SK-N-SH treated with all-trans-retinoic acid at 6 μM for 48 hours (cell line): ENCODE measurements at regions not wholly inside any gene's neighbourhood (a gene's known extent, or its start where the extent isn't known, plus 50 kb on each side); places are given as distances from the start of the nearest gene placed in this dataset.

ENCODE experiments used
- ATAC-seq: fragments of 200-7000 bp; cut with Tn5 transposase; 3 replicates; pipeline ENCODE4 v1.9.1; 2020; ENCODE audit warnings: mild to moderate bottlenecking, moderate library complexity
- ARNTL ChIP-seq: fragments of 450-650 bp; formaldehyde crosslinking; IDR thresholded peaks from 2 replicates; pipeline ENCODE4 v1.5.0; 2020; ENCODE audit warnings: low read depth, mild to moderate bottlenecking, moderate library complexity, borderline replicate concordance
- BACH2 ChIP-seq: fragments of 250-450 bp; sonication (Bioruptor Pico); IDR thresholded peaks from 2 replicates; pipeline ENCODE4 v1.9.0; 2021; ENCODE audit warnings: mild to moderate bottlenecking, borderline replicate concordance
- CSDC2 ChIP-seq: fragments of 250-450 bp; sonication (Bioruptor Pico); IDR thresholded peaks from 2 replicates; pipeline ENCODE4 v1.5.0; 2020; ENCODE audit warnings: mild to moderate bottlenecking, moderate library complexity
- ESRRG ChIP-seq: fragments of 250-450 bp; sonication (Bioruptor Pico); IDR thresholded peaks from 2 replicates; pipeline ENCODE4 v1.6.1; 2021; ENCODE audit warnings: mild to moderate bottlenecking
- GLIS3 ChIP-seq: fragments of 250-450 bp; sonication (Bioruptor Pico); IDR thresholded peaks from 2 replicates; pipeline ENCODE4 v1.5.0; 2020; ENCODE audit warnings: mild to moderate bottlenecking, moderate library complexity
- OSR1 ChIP-seq: fragments of 250-450 bp; sonication (Bioruptor Pico); IDR thresholded peaks from 2 replicates; pipeline ENCODE4 v1.8.0; 2022; ENCODE audit warnings: moderate library complexity, mild to moderate bottlenecking, inconsistent platforms
- PPARA ChIP-seq: fragments of 250-450 bp; sonication (Bioruptor Pico); IDR thresholded peaks from 2 replicates; pipeline ENCODE4 v1.5.0; 2020; ENCODE audit warnings: mild to moderate bottlenecking, borderline replicate concordance
- RARB ChIP-seq: fragments of 250-450 bp; sonication (Bioruptor Pico); IDR thresholded peaks from 2 replicates; pipeline ENCODE4 v1.8.0; 2021; ENCODE audit warnings: mild to moderate bottlenecking, moderate library complexity
- SNAI2 ChIP-seq: fragments of 250-450 bp; sonication (Bioruptor Pico); IDR thresholded peaks from 2 replicates; pipeline ENCODE4 v1.5.0; 2020; ENCODE audit warnings: mild to moderate bottlenecking, moderate library complexity
- TCF4 ChIP-seq: fragments of 250-450 bp; sonication (Bioruptor Pico); IDR thresholded peaks from 2 replicates; pipeline ENCODE4 v1.8.0; 2021; ENCODE audit warnings: mild to moderate bottlenecking, moderate library complexity, borderline replicate concordance
- TOX ChIP-seq: fragments of 250-450 bp; sonication (Bioruptor Pico); IDR thresholded peaks from 2 replicates; pipeline ENCODE4 v1.8.0; 2021; ENCODE audit warnings: mild to moderate bottlenecking, moderate library complexity, borderline replicate concordance
- ZC3H10 ChIP-seq: fragments of 250-450 bp; sonication (Bioruptor Pico); IDR thresholded peaks from 2 replicates; pipeline ENCODE4 v1.5.1; 2021; ENCODE audit warnings: mild to moderate bottlenecking, moderate library complexity
- ZFP30 ChIP-seq: fragments of 450-650 bp; formaldehyde crosslinking; IDR thresholded peaks from 2 replicates; pipeline ENCODE4 v1.5.0; 2022; ENCODE audit warnings: mild to moderate bottlenecking, moderate library complexity
- ZNF565 ChIP-seq: fragments of 450-650 bp; formaldehyde crosslinking; conservative IDR thresholded peaks from 2 replicates; pipeline ENCODE4 v1.5.0; 2020; ENCODE audit warnings: low read depth, mild to moderate bottlenecking, moderate library complexity
- ZNF70 ChIP-seq: fragments of 450-650 bp; formaldehyde crosslinking; IDR thresholded peaks from 2 replicates; pipeline ENCODE4 v1.5.0; 2020; ENCODE audit warnings: mild to moderate bottlenecking, moderate library complexity
- ZNF8 ChIP-seq: fragments of 450-650 bp; formaldehyde crosslinking; IDR thresholded peaks from 2 replicates; pipeline ENCODE4 v1.5.0; 2020; ENCODE audit warnings: mild to moderate bottlenecking, moderate library complexity
- TF ChIP-seq, protein P1 (sequence below): fragments of 250-450 bp; sonication (Bioruptor Pico); IDR thresholded peaks from 2 replicates; pipeline ENCODE4 v1.8.0; 2021; ENCODE audit warnings: low read depth, mild to moderate bottlenecking, moderate library complexity, borderline replicate concordance
- TF ChIP-seq, protein P2 (sequence below): fragments of 250-450 bp; sonication (Bioruptor Pico); IDR thresholded peaks from 2 replicates; pipeline ENCODE4 v1.5.0; 2020; ENCODE audit warnings: mild to moderate bottlenecking, moderate library complexity
- TF ChIP-seq, protein P3 (sequence below): fragments of 250-450 bp; sonication (Bioruptor Pico); IDR thresholded peaks from 2 replicates; pipeline ENCODE4 v1.5.1; 2021; ENCODE audit warnings: mild to moderate bottlenecking, moderate library complexity
- TF ChIP-seq, protein P4 (sequence below): fragments of 250-450 bp; sonication (Bioruptor Pico); IDR thresholded peaks from 2 replicates; pipeline ENCODE4 v1.8.0; 2020; ENCODE audit warnings: mild to moderate bottlenecking, moderate library complexity, borderline replicate concordance
- TF ChIP-seq, protein P5 (sequence below): fragments of 250-450 bp; sonication (Bioruptor Pico); IDR thresholded peaks from 2 replicates; pipeline ENCODE4 v1.5.1; 2020; ENCODE audit warnings: low read depth, mild to moderate bottlenecking, moderate library complexity

DNA sequence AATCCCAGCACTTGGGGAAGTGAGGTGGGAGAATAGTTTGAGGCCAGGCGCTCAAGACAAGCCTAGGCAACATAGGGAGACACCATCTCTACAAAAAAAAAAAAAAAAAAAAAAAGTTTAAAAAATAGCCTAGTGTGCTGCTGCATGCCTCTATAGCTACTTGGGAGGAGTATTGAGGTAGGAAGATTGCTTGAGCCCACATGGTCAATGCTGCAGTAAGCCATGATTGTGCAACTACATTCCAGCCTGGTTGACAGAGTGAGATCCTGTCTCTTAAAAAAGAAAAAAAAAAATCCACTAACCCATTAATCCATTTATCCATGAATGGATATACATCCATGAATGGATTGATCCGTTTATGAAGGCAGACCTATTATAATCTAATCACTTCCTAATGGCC is 1064.6 kb upstream of the EYS start:
- TF ChIP-seq OSR1 (no peak), SNAI2 (no peak), BACH2 (no peak), ZC3H10 (CRISPR knock-in tag) (no peak)
- TF ChIP-seq, protein P1, sequence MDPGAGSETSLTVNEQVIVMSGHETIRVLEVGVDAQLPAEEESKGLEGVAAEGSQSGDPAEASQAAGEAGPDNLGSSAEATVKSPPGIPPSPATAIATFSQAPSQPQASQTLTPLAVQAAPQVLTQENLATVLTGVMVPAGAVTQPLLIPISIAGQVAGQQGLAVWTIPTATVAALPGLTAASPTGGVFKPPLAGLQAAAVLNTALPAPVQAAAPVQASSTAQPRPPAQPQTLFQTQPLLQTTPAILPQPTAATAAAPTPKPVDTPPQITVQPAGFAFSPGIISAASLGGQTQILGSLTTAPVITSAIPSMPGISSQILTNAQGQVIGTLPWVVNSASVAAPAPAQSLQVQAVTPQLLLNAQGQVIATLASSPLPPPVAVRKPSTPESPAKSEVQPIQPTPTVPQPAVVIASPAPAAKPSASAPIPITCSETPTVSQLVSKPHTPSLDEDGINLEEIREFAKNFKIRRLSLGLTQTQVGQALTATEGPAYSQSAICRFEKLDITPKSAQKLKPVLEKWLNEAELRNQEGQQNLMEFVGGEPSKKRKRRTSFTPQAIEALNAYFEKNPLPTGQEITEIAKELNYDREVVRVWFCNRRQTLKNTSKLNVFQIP (CRISPR knock-in tag), result no peak
- no peak for ATAC-seq

DNA sequence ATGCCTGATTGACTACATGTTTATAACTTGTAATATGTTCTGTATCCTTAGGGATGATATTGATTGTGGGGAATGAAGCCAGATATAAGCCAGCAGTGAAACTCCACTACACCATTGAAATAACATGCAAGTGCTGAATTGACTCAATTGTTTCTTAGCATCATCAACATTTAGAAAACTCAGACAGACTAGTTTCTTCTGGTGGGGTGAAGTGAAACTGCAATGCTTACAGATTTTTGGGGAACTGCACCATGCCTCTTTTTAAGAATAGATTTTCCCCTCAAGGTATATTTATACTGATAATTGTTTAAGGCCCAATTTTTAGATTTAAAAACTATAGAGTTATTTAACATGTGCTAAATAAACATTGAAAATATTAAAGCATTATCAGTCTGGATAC is 1044.6 kb upstream of the EYS start:
- TF ChIP-seq ZNF8 (CRISPR knock-in tag) (no peak), SNAI2 (no peak), BACH2 (no peak), CSDC2 (CRISPR knock-in tag) (no peak), TOX (CRISPR knock-in tag) (no peak), ZNF565 (CRISPR knock-in tag) (no peak), ZFP30 (CRISPR knock-in tag) (no peak), TCF4 (CRISPR knock-in tag) (no peak), GLIS3 (CRISPR knock-in tag) (no peak), ESRRG (CRISPR knock-in tag) (no peak), ZC3H10 (CRISPR knock-in tag) (no peak), ZNF70 (CRISPR knock-in tag) (no peak), PPARA (CRISPR knock-in tag) (no peak)
- TF ChIP-seq, protein P2, sequence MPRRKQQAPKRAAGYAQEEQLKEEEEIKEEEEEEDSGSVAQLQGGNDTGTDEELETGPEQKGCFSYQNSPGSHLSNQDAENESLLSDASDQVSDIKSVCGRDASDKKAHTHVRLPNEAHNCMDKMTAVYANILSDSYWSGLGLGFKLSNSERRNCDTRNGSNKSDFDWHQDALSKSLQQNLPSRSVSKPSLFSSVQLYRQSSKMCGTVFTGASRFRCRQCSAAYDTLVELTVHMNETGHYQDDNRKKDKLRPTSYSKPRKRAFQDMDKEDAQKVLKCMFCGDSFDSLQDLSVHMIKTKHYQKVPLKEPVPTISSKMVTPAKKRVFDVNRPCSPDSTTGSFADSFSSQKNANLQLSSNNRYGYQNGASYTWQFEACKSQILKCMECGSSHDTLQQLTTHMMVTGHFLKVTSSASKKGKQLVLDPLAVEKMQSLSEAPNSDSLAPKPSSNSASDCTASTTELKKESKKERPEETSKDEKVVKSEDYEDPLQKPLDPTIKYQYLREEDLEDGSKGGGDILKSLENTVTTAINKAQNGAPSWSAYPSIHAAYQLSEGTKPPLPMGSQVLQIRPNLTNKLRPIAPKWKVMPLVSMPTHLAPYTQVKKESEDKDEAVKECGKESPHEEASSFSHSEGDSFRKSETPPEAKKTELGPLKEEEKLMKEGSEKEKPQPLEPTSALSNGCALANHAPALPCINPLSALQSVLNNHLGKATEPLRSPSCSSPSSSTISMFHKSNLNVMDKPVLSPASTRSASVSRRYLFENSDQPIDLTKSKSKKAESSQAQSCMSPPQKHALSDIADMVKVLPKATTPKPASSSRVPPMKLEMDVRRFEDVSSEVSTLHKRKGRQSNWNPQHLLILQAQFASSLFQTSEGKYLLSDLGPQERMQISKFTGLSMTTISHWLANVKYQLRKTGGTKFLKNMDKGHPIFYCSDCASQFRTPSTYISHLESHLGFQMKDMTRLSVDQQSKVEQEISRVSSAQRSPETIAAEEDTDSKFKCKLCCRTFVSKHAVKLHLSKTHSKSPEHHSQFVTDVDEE (CRISPR knock-in tag), result no peak
- TF ChIP-seq, protein P1 (CRISPR knock-in tag), result no peak
- TF ChIP-seq, protein P3, sequence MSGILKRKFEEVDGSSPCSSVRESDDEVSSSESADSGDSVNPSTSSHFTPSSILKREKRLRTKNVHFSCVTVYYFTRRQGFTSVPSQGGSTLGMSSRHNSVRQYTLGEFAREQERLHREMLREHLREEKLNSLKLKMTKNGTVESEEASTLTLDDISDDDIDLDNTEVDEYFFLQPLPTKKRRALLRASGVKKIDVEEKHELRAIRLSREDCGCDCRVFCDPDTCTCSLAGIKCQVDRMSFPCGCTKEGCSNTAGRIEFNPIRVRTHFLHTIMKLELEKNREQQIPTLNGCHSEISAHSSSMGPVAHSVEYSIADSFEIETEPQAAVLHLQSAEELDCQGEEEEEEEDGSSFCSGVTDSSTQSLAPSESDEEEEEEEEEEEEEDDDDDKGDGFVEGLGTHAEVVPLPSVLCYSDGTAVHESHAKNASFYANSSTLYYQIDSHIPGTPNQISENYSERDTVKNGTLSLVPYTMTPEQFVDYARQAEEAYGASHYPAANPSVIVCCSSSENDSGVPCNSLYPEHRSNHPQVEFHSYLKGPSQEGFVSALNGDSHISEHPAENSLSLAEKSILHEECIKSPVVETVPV (CRISPR knock-in tag), result no peak
- TF ChIP-seq, protein P4, sequence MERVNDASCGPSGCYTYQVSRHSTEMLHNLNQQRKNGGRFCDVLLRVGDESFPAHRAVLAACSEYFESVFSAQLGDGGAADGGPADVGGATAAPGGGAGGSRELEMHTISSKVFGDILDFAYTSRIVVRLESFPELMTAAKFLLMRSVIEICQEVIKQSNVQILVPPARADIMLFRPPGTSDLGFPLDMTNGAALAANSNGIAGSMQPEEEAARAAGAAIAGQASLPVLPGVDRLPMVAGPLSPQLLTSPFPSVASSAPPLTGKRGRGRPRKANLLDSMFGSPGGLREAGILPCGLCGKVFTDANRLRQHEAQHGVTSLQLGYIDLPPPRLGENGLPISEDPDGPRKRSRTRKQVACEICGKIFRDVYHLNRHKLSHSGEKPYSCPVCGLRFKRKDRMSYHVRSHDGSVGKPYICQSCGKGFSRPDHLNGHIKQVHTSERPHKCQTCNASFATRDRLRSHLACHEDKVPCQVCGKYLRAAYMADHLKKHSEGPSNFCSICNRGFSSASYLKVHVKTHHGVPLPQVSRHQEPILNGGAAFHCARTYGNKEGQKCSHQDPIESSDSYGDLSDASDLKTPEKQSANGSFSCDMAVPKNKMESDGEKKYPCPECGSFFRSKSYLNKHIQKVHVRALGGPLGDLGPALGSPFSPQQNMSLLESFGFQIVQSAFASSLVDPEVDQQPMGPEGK (CRISPR knock-in tag), result no peak
- no peak for ATAC-seq

DNA sequence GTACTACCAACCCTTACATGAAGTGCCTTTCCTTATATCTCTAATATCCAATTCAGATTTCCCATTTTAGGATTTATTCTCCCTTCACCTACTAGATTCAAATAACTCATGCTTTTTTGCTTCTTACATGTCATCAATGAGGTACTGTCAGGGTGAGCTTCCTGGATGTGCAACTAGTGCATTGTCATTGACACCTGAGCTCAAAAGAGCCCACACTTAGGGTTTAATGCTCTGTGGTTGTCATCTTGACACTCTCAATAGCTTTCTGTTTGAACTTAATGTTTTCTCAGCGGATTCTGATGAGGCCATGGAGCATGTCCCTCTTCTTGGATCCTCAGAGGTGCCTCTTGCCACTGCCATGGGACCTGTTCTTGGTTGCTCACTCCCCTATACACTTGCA is 1033.3 kb upstream of the EYS start:
- no peak for ATAC-seq
- no peak for TF ChIP-seq ZFP30 (CRISPR knock-in tag)
- no peak for TF ChIP-seq CSDC2 (CRISPR knock-in tag)
- TF ChIP-seq TCF4 (CRISPR knock-in tag), result no peak
- TF ChIP-seq, protein P3 (CRISPR knock-in tag), result no peak
- TF ChIP-seq, protein P5, sequence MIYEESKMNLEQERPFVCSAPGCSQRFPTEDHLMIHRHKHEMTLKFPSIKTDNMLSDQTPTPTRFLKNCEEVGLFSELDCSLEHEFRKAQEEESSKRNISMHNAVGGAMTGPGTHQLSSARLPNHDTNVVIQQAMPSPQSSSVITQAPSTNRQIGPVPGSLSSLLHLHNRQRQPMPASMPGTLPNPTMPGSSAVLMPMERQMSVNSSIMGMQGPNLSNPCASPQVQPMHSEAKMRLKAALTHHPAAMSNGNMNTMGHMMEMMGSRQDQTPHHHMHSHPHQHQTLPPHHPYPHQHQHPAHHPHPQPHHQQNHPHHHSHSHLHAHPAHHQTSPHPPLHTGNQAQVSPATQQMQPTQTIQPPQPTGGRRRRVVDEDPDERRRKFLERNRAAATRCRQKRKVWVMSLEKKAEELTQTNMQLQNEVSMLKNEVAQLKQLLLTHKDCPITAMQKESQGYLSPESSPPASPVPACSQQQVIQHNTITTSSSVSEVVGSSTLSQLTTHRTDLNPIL (CRISPR knock-in tag), result no peak
- no peak for TF ChIP-seq ZNF70 (CRISPR knock-in tag)
- no peak for TF ChIP-seq BACH2
- no peak for TF ChIP-seq ZC3H10 (CRISPR knock-in tag)
- TF ChIP-seq PPARA (CRISPR knock-in tag), result no peak
- TF ChIP-seq ZNF565 (CRISPR knock-in tag), result no peak
- TF ChIP-seq ARNTL, result no peak
- TF ChIP-seq RARB (CRISPR knock-in tag), result no peak
- no peak for TF ChIP-seq ESRRG (CRISPR knock-in tag)
